SK-N-SH treated with all-trans-retinoic acid at 6 μM for 48 hours (cell line): ENCODE measurements at regions not wholly inside any gene's neighbourhood (a gene's known extent, or its start where the extent isn't known, plus 50 kb on each side); places are given as distances from the start of the nearest gene placed in this dataset.

Source experiments
- ATAC-seq: fragments of 200-7000 bp; cut with Tn5 transposase; 3 replicates; pipeline ENCODE4 v1.9.1; 2020; ENCODE audit warnings: mild to moderate bottlenecking, moderate library complexity
- BACH2 ChIP-seq: fragments of 250-450 bp; sonication (Bioruptor Pico); IDR thresholded peaks from 2 replicates; pipeline ENCODE4 v1.9.0; 2021; ENCODE audit warnings: mild to moderate bottlenecking, borderline replicate concordance
- CREB5 ChIP-seq: fragments of 250-450 bp; sonication (Bioruptor Pico); IDR thresholded peaks from 2 replicates; pipeline ENCODE4 v1.5.1; 2020; ENCODE audit warnings: low read depth, mild to moderate bottlenecking, moderate library complexity
- CSDC2 ChIP-seq: fragments of 250-450 bp; sonication (Bioruptor Pico); IDR thresholded peaks from 2 replicates; pipeline ENCODE4 v1.5.0; 2020; ENCODE audit warnings: mild to moderate bottlenecking, moderate library complexity
- CSRNP3 ChIP-seq: fragments of 250-450 bp; sonication (Bioruptor Pico); IDR thresholded peaks from 2 replicates; pipeline ENCODE4 v1.5.1; 2021; ENCODE audit warnings: mild to moderate bottlenecking, moderate library complexity
- GLIS3 ChIP-seq: fragments of 250-450 bp; sonication (Bioruptor Pico); IDR thresholded peaks from 2 replicates; pipeline ENCODE4 v1.5.0; 2020; ENCODE audit warnings: mild to moderate bottlenecking, moderate library complexity
- ISL1 ChIP-seq: fragments of 250-450 bp; sonication (Bioruptor Pico); IDR thresholded peaks from 2 replicates; pipeline ENCODE4 v2.1.2; 2022; ENCODE audit warnings: mild to moderate bottlenecking, moderate library complexity
- OSR1 ChIP-seq: fragments of 250-450 bp; sonication (Bioruptor Pico); IDR thresholded peaks from 2 replicates; pipeline ENCODE4 v1.8.0; 2022; ENCODE audit warnings: moderate library complexity, mild to moderate bottlenecking, inconsistent platforms
- PPARA ChIP-seq: fragments of 250-450 bp; sonication (Bioruptor Pico); IDR thresholded peaks from 2 replicates; pipeline ENCODE4 v1.5.0; 2020; ENCODE audit warnings: mild to moderate bottlenecking, borderline replicate concordance
- SNAI2 ChIP-seq: fragments of 250-450 bp; sonication (Bioruptor Pico); IDR thresholded peaks from 2 replicates; pipeline ENCODE4 v1.5.0; 2020; ENCODE audit warnings: mild to moderate bottlenecking, moderate library complexity
- TCF4 ChIP-seq: fragments of 250-450 bp; sonication (Bioruptor Pico); IDR thresholded peaks from 2 replicates; pipeline ENCODE4 v1.8.0; 2021; ENCODE audit warnings: mild to moderate bottlenecking, moderate library complexity, borderline replicate concordance
- TOX ChIP-seq: fragments of 250-450 bp; sonication (Bioruptor Pico); IDR thresholded peaks from 2 replicates; pipeline ENCODE4 v1.8.0; 2021; ENCODE audit warnings: mild to moderate bottlenecking, moderate library complexity, borderline replicate concordance
- TSHZ2 ChIP-seq: fragments of 250-450 bp; sonication (Bioruptor Pico); IDR thresholded peaks from 2 replicates; pipeline ENCODE4 v1.5.0; 2020; ENCODE audit warnings: mild to moderate bottlenecking, moderate library complexity
- ZC3H10 ChIP-seq: fragments of 250-450 bp; sonication (Bioruptor Pico); IDR thresholded peaks from 2 replicates; pipeline ENCODE4 v1.5.1; 2021; ENCODE audit warnings: mild to moderate bottlenecking, moderate library complexity
- ZFP3 ChIP-seq: fragments of 250-450 bp; sonication (Bioruptor Pico); IDR thresholded peaks from 2 replicates; pipeline ENCODE4 v1.5.0; 2020; ENCODE audit warnings: mild to moderate bottlenecking, moderate library complexity
- ZFP30 ChIP-seq: fragments of 450-650 bp; formaldehyde crosslinking; IDR thresholded peaks from 2 replicates; pipeline ENCODE4 v1.5.0; 2022; ENCODE audit warnings: mild to moderate bottlenecking, moderate library complexity
- ZNF70 ChIP-seq: fragments of 450-650 bp; formaldehyde crosslinking; IDR thresholded peaks from 2 replicates; pipeline ENCODE4 v1.5.0; 2020; ENCODE audit warnings: mild to moderate bottlenecking, moderate library complexity
- ZNF8 ChIP-seq: fragments of 450-650 bp; formaldehyde crosslinking; IDR thresholded peaks from 2 replicates; pipeline ENCODE4 v1.5.0; 2020; ENCODE audit warnings: mild to moderate bottlenecking, moderate library complexity
- TF ChIP-seq, protein P1 (sequence below): fragments of 250-450 bp; sonication (Bioruptor Pico); IDR thresholded peaks from 2 replicates; pipeline ENCODE4 v1.8.0; 2020; ENCODE audit warnings: mild to moderate bottlenecking, moderate library complexity, borderline replicate concordance
- TF ChIP-seq, protein P2 (sequence below): fragments of 250-450 bp; sonication (Bioruptor Pico); IDR thresholded peaks from 2 replicates; pipeline ENCODE4 v1.8.0; 2021; ENCODE audit warnings: low read depth, mild to moderate bottlenecking, moderate library complexity, borderline replicate concordance

DNA sequence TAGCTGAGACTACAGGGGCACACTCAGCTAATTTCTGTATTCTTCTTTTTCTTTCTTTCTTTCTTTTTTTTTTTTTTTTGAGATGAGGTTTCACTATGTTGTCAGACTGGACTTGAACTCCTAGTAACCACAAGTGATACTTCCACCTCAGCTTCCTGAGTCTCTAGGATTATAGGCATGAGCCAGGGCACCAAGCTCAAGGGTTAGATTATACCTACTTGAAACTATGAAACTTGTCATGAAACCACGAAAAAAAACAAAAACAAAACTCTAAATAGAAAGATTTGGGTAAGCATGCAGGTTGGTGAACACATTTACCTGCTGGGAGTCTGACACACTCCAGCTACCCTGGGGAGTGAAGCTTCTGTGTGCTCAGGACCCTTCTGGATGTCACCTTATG, 2250.4 kb downstream of the MRPL39 start:
- TF ChIP-seq OSR1 (CRISPR knock-in tag) = no peak
- no peak for TF ChIP-seq TSHZ2
- TF ChIP-seq, protein P1, sequence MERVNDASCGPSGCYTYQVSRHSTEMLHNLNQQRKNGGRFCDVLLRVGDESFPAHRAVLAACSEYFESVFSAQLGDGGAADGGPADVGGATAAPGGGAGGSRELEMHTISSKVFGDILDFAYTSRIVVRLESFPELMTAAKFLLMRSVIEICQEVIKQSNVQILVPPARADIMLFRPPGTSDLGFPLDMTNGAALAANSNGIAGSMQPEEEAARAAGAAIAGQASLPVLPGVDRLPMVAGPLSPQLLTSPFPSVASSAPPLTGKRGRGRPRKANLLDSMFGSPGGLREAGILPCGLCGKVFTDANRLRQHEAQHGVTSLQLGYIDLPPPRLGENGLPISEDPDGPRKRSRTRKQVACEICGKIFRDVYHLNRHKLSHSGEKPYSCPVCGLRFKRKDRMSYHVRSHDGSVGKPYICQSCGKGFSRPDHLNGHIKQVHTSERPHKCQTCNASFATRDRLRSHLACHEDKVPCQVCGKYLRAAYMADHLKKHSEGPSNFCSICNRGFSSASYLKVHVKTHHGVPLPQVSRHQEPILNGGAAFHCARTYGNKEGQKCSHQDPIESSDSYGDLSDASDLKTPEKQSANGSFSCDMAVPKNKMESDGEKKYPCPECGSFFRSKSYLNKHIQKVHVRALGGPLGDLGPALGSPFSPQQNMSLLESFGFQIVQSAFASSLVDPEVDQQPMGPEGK (CRISPR knock-in tag) = no peak
- TF ChIP-seq PPARA = no peak
- TF ChIP-seq BACH2 (CRISPR knock-in tag) = no peak
- no peak for TF ChIP-seq ZFP30 (CRISPR knock-in tag)
- no peak for TF ChIP-seq SNAI2
- TF ChIP-seq ISL1 (CRISPR knock-in tag) = no peak
- no peak for TF ChIP-seq CSRNP3 (CRISPR knock-in tag)
- TF ChIP-seq GLIS3 (CRISPR knock-in tag) = no peak
- no peak for TF ChIP-seq ZNF70 (CRISPR knock-in tag)
- TF ChIP-seq ZNF8 (CRISPR knock-in tag) = no peak
- TF ChIP-seq ZC3H10 (CRISPR knock-in tag) = no peak
- TF ChIP-seq, protein P2, sequence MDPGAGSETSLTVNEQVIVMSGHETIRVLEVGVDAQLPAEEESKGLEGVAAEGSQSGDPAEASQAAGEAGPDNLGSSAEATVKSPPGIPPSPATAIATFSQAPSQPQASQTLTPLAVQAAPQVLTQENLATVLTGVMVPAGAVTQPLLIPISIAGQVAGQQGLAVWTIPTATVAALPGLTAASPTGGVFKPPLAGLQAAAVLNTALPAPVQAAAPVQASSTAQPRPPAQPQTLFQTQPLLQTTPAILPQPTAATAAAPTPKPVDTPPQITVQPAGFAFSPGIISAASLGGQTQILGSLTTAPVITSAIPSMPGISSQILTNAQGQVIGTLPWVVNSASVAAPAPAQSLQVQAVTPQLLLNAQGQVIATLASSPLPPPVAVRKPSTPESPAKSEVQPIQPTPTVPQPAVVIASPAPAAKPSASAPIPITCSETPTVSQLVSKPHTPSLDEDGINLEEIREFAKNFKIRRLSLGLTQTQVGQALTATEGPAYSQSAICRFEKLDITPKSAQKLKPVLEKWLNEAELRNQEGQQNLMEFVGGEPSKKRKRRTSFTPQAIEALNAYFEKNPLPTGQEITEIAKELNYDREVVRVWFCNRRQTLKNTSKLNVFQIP (CRISPR knock-in tag) = no peak
- TF ChIP-seq CREB5 (CRISPR knock-in tag) = no peak
- no peak for TF ChIP-seq TCF4 (CRISPR knock-in tag)
- TF ChIP-seq TOX (CRISPR knock-in tag) = no peak
- no peak for TF ChIP-seq CSDC2 (CRISPR knock-in tag)
- TF ChIP-seq ZFP3 = no peak
- no peak for ATAC-seq

DNA sequence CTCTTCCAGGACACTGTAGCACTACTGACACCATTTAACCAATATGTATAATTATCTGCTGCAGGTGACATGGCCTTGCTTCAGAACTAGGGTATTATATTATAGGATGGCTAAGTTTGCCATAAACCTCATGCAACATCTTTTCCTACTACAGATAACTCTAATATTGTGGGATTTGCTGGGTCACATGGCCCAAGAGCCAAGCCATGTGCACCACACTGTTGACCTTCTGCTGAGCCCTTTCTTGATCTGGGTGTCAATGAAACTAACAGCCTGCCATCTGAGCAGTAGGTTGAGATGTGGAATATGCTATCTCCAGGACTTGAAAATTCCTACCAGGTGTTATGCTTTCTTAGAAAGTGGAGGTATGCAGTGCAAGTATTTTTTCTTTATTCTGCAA, 2291.1 kb downstream of the MRPL39 start:
- no peak for TF ChIP-seq TCF4 (CRISPR knock-in tag)
- TF ChIP-seq ZC3H10 (CRISPR knock-in tag) = no peak
- TF ChIP-seq, protein P2 (CRISPR knock-in tag) = no peak
- no peak for TF ChIP-seq OSR1 (CRISPR knock-in tag)
- no peak for TF ChIP-seq ISL1 (CRISPR knock-in tag)
- TF ChIP-seq ZFP30 (CRISPR knock-in tag) = no peak
- no peak for TF ChIP-seq BACH2 (CRISPR knock-in tag)
- no peak for TF ChIP-seq CSRNP3 (CRISPR knock-in tag)
- TF ChIP-seq, protein P1 (CRISPR knock-in tag) = no peak
- TF ChIP-seq CSDC2 (CRISPR knock-in tag) = no peak
- TF ChIP-seq TOX (CRISPR knock-in tag) = no peak
- TF ChIP-seq TSHZ2 = no peak
- no peak for ATAC-seq
